ENCODE measurements at regions not wholly inside any gene's neighbourhood (a gene's known extent, or its start where the extent isn't known, plus 50 kb on each side); places are given as distances from the start of the nearest gene placed in this dataset.

DNA sequence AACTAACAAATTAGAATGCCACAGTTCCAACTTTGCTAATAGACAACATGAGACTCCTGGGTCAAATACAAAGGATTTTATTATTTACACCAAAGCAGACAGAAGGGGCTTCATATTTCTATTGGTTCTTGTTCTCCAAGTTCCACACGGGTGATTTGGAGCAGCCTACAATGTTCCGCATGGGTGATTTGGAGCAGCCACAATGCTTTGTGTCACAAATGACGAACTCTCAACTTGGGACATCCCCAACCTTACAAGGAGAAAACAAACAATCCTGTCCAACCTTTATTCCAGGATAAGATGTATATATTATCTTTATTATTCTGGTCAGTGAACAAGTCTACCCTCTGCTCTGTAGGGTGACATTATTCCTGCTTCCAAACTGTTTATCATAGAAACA, 694.3 kb upstream of the MGAT4C start:
- no peak for TF ChIP-seq KLF9 (tag by site-specific recombination; IDR thresholded peaks at IDR 0.05; ENCODE audit: low read depth)
- TF ChIP-seq, protein P1, sequence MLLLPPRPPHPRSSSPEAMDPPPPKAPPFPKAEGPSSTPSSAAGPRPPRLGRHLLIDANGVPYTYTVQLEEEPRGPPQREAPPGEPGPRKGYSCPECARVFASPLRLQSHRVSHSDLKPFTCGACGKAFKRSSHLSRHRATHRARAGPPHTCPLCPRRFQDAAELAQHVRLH (tag by site-specific recombination; IDR thresholded peaks at IDR 0.05): no peak
- TF ChIP-seq, protein P2, sequence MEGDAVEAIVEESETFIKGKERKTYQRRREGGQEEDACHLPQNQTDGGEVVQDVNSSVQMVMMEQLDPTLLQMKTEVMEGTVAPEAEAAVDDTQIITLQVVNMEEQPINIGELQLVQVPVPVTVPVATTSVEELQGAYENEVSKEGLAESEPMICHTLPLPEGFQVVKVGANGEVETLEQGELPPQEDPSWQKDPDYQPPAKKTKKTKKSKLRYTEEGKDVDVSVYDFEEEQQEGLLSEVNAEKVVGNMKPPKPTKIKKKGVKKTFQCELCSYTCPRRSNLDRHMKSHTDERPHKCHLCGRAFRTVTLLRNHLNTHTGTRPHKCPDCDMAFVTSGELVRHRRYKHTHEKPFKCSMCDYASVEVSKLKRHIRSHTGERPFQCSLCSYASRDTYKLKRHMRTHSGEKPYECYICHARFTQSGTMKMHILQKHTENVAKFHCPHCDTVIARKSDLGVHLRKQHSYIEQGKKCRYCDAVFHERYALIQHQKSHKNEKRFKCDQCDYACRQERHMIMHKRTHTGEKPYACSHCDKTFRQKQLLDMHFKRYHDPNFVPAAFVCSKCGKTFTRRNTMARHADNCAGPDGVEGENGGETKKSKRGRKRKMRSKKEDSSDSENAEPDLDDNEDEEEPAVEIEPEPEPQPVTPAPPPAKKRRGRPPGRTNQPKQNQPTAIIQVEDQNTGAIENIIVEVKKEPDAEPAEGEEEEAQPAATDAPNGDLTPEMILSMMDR (tag by site-specific recombination; IDR thresholded peaks at IDR 0.05): no peak
- no peak for TF ChIP-seq ZNF777 (tag by site-specific recombination; IDR thresholded peaks at IDR 0.05; ENCODE audit: borderline replicate concordance)
- TF ChIP-seq, protein P3, sequence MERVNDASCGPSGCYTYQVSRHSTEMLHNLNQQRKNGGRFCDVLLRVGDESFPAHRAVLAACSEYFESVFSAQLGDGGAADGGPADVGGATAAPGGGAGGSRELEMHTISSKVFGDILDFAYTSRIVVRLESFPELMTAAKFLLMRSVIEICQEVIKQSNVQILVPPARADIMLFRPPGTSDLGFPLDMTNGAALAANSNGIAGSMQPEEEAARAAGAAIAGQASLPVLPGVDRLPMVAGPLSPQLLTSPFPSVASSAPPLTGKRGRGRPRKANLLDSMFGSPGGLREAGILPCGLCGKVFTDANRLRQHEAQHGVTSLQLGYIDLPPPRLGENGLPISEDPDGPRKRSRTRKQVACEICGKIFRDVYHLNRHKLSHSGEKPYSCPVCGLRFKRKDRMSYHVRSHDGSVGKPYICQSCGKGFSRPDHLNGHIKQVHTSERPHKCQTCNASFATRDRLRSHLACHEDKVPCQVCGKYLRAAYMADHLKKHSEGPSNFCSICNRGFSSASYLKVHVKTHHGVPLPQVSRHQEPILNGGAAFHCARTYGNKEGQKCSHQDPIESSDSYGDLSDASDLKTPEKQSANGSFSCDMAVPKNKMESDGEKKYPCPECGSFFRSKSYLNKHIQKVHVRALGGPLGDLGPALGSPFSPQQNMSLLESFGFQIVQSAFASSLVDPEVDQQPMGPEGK (tag by site-specific recombination; IDR thresholded peaks at IDR 0.05): no peak
